IPS DF 19.7 (cell line): ENCODE measurements at regions not wholly inside any gene's neighbourhood (a gene's known extent, or its start where the extent isn't known, plus 50 kb on each side); places are given as distances from the start of the nearest gene placed in this dataset.

Experiments
- DNase-seq: peaks from one replicate; pipeline ENCODE4 v3.0.0-alpha.2; 2013; ENCODE audit warnings: low read depth, low spot score

DNA sequence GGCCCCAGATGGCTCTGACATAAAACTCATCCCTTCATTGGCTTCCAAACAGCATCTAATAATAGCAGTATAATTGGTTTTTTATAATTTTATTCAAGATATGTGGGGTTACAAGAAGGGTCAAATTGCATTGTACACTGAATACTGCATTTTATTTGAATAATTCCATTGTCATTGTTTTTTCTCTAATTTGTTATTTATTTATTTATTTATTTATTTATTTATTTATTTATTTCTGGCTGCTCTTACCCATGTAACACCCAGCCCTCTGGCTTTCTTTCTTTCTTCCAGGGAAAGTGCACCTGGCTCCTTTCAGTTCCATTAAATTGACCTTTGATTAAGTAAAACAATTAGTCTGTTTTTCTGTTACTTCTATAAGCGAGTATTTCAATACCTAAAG is 210.1 kb downstream of the CDH9 start:
- DNase-seq = no peak

DNA sequence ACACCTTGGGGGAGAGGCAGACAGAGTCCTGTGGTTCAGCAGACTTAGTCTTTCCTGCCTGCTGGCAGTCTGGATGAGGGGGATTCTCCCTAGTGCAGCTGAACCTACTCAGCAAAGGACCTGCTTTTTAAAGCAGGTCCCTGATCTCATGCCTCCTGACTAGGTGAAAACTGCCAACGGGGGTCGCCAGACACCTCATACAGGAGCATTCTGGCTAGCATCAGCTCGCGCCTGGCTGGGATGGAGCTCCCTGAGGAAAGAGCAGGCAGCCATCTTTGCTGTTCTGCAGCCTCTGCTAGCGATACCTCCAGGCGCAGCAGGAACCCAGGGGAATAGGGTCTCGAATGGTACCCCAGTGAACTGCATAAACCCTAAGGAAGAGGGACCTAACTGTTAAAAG is 225.2 kb downstream of the CDH9 start:
- DNase-seq = no peak

DNA sequence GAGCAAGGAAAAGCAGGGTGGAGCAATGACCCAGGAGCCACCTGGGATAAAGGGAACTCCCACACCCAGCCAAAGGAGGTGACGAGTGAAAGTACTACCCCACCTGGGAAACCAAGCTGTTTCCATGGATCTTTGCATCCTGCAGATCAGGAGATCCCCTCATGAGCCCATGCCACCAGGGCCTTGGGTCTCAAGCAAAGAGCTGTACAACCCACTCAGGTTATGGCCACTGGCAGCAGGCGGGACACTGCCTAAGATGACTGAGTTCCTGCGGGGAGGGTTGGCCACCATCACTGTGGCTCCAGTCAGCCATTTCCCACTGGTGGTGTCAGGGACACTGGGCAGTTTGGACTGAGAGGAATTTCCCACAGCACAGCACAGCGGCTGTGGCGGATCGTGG is 225.7 kb downstream of the CDH9 start:
- DNase-seq = no peak

DNA sequence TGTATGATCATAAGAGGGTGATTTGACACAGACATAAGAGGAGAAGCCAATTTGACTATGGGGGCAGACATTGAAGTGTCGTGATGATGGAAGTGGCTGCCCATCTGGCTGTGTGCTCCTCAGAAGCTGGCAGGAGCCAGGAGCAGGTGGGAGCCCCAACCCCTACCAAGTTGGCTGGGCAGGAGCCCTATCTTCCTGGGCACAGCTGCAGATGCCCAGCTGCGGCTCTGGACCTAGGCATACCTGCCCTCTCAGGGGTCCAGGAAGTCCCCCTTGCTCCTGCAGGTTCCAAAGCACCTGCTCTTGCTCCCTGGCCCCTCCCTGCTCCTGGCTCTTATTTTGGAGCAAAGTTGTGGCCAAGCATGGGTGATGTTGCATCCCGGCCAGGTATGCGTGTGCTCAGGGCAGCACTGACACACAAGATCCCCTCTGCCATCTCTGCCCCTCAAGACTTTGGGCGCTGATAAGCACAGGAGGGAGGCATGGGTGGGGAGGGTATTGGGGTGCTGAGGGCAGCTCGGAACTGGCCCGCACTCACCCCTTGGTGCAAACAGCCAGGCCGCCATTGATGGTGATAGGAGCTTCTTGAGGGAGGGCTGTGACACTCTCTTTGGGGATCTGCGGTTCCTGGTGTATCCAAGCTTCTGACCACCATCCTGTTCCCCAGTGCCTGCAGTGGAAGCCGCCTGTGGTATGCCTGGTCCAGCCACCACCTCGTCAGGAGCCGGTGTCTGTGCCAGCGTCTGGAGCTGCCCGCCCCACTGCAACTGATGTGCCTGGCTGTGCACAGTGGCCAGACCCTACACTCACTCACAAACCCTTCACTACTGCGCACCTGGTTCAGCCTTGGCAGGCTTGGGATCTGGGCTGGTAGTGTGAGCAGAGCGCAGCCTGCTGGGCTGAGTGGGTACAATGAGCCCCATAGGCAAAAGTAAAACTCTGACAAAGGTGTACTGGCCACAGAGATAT is 230.9 kb downstream of the CDH9 start:
- no peak for DNase-seq

DNA sequence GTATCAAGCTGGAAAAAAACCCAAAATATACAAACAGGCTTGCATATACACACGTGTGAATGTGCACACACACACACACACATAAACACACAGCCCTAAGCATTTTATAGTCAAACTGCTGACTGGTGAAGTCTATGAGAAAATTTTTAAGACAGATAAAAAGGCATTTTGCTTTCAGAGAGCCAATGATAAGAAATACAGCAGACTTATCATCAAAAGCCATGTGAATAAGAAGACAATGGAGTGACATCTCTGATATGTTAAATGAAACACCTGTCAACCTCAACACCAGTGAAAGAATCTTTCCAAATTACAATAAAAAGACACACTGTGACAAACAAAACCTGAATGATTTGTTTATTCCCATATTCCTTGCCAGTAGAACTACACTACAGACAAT is 233.3 kb downstream of the CDH9 start:
- DNase-seq = no peak

DNA sequence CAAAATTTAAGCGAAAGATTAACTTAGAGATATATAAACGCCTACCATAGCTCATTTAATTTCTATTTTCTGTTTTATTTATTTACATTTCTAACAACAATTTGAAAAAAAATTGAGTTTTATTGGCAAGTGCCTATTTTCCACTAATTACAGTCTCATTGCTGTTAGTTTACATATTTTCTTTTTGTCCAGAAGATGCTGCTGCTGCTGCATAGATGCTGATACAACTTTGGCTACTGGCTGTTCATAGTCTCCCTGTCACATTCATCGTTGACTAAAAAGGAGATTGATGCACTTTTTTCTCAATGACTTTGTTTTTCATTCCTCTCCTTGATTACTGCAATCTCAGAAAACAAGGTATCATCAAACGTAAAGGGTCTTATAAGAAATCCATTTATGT is 235.4 kb downstream of the CDH9 start:
- DNase-seq = no peak

DNA sequence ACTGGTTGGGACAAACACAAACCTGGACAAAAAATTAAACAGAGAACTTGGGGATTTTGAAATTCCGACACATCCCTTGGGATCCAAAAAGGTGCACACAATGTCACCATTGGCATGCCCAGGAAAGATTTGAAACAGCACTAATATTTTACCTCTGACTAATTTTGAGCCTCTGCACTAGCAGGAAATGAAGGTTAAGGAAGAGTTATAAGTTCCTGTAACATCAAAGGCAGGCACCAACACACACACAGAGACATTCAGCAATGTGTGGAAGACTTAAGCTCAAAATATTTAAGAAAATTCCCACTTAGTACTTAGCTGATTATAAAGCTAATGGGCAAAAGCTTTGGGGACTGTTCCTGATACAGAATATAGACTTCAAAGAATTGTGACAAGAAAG is 247.0 kb downstream of the CDH9 start:
- no peak for DNase-seq

DNA sequence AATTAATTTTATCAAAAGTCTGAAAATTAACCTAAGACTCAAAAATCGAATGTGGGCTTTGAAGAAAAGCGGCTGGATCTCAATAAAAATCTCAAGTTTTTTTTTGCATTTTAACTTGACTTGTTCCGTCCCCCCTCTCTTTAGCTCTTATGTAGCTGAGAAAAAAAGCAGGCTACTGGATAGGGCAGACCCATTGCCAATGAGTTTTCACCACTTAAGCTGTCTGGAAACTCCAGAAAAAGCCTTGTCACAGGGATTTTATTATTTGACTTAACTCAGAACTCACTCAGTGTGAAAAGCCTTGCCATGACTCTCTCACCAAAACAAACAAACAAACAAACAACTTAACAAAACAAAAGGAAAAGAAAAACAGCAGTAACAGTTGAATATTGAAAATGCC is 247.4 kb downstream of the CDH9 start:
- DNase-seq = no peak

DNA sequence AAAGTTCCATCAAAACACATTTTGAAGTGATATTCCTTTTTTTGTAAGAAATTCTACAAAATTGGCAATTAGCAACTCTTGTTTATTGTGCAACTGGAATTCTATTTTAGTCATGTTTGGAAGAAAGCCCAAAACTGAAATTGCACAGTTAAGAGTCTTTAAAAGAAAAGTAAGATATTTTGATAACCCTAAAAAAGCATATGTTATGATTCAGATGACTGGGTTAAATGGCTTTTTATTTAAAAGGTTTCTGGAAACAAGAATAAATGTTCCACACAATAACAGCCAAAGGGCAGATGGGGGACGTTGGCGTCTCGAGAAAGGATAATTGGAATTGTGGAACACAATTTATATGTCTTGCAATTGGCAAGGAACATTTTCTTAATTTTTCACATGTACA is 275.2 kb downstream of the CDH9 start:
- DNase-seq = no peak

DNA sequence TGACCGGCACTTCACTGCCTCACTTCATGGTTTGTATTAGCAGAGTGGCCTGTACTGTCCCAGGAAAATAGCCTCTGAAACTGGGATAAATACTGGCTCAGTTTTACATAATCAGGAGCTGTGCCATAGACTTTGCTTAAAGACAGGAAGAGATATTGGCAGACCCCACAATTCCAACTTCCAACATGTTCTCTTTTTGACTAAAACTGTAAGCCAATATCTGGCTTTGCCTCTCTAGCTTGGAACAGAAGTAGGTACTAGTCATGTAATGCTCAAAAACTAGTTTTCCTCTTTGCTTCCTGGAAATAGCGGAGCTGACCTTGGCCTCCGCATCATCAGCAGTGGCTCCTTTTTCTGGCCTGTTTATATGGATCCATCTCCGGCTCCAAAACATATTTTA is 276.9 kb downstream of the CDH9 start:
- no peak for DNase-seq

DNA sequence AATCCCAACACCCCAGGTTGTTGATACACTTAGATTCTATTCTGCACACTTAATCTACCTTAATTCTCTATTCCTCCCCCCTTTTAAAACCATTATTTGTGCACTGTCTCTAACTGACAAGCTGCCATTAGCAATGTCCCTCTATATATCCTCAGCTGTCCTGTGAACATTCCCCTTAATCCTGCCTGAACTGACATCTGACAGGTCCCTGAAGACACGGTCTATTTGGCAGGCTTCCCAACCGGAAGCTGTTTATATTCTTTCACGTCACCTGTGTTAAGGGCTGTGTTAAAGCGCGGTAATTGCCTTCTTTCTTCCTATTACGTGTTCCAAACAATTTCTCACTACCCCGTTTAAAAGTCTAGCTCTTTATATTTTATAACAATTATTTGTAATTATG is 277.3 kb downstream of the CDH9 start:
- no peak for DNase-seq

DNA sequence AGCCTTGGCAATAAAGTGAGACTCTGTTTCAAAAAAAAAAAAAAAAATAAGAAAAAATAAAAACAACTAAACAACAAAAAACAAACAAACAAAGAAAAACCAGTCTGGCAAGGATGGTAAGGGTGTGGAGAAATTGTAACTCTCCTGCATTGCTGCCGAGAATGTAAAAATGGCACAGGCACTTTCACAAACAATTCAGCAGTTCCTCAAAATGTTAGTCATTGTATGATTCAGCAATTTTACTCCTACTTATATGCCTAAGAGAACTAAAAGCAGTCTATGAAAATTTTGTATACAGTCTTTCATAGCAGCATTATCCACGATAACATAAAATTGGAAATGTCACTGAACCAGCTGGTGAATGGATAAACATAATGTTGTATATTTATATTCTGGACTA is 280.4 kb downstream of the CDH9 start:
- no peak for DNase-seq

DNA sequence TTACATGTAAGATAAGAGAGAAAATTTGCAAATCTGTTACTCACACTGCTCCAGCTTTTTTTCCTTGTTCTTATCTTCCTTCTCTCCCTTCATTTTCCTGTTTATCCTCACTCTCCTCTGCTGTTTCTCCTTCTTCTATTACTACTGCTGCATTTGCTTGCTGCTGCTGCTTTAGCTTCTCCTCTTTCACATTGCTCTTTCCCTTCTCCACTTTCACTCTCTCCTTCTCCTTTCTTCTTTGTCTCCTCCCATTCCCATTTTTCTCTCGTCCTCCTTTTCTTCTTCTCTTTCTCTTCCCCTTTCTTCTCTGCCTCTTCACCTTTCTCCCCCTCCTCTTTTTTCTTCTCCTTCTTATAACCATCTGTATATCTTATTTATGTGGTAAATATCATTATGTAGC is 288.6 kb downstream of the CDH9 start:
- no peak for DNase-seq

DNA sequence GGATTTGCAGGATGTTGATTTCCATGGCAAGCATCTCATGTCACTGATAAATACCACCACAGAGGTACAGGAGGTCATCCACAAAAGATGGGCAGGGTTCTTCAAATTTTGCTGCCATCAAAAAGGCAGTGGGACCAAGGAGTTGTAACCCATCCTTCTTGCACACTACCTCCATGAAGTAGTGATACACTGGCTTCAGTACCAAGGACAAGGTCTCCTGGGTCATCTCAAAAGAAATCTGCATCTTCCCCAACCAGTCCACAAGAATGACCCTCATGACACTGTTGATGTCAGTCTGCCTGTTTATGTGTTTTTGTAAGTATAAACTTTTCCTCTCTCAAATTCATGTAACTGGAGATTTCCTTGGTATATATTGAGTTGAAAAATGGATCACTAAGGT is 298.2 kb downstream of the CDH9 start:
- no peak for DNase-seq

DNA sequence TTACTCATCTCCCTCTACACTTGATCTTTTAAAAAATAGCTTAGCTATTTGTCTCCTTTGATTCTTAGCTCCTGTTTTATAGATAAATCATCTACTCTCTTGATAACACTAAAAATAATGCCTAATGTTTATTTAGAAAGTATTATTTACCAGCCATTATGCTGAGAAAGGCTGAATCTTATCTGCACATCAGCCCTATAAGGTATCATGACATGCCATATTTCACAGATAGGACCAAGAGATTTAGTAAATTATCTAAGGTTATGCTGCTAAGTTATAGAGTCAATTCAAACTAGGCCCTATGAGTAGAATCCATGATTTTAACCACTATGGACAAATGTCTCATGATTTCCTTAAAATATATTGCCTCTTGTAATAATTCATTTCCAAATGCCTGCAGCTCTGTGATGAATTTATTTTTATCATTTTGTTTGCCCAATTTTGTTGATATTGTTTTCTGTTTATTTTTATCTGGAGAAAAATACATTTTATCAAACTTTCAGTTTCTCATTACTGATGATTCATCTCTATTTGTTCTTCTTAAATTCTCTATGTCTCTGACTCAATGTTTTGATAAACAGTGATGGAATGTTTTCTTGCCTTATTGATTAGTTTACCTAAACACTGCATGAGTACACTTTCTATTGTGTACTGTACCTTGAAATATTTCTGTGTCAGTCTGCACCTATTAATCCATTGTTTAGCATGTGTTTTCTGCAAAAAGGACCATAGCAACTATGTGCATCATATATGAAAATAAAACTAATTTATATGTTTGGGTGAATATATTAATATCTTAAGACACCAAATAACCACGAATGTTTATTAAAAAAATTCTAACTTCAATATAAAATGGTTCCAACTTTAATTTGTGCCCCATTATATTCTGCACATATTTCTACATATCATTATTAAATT is 300.8 kb downstream of the CDH9 start:
- no peak for DNase-seq

DNA sequence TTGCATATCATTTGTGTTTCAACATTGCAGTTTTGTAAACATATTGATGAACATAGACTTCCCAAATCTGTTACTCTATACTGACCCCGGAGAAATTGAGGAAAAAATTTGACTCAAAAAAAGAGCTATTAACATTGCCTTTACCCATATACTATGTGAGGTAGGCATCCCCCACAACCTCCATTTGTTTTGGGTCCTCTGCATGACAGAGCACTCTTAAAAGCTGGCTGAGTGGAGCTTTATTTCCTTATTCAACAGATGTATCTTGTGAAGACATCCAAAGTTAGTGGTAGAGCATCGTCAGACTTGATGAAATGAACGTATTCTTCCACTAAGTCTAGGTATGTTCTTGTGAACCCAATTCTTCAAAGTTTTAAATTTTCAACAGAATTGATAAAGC is 310.5 kb downstream of the CDH9 start:
- no peak for DNase-seq

DNA sequence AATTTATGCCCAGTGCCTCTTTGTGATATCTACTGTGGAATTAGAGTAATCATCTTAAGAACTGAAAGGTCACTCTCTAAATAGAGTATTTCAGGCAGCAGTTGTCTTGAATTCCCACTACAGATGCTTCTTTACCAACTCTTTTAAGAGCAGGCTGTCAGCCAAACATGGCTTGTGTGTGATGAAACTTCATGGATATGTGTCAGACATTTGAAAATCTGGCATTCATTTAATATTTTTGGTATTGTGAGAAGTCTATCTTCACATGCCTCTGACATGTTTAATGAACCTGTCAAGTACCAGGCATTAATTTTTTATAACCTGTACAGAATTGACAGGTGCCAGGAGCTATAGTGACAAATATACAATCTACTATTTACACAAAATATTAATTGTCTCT is 318.6 kb downstream of the CDH9 start:
- DNase-seq = no peak

DNA sequence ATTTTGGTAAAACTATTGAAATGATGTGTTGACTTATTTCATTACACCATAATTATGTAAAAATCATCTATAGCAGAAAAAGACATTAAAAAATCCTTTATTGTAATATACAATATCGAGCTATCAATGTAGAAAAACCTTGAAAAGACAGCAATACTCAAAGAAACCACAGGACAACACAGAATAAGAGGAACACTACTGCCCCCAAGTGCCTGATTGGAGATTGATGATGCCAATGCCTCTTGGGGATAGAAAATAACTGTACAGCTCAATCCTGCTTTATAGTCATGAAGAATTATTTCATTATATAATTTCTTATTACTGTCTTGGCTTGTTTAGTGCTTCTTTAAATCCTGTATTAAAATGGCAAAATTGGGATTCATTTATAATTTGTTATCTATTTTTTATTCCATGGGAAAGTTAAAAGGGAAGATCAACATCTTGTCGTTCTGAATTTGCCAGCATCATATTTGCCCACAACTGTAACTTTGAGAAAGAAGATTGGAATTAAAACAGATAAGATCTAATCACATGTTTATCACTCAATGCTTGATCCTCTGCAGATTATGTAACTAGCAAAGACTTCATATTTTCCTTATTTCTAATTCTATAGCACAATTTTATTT is 337.5 kb downstream of the CDH9 start:
- no peak for DNase-seq

DNA sequence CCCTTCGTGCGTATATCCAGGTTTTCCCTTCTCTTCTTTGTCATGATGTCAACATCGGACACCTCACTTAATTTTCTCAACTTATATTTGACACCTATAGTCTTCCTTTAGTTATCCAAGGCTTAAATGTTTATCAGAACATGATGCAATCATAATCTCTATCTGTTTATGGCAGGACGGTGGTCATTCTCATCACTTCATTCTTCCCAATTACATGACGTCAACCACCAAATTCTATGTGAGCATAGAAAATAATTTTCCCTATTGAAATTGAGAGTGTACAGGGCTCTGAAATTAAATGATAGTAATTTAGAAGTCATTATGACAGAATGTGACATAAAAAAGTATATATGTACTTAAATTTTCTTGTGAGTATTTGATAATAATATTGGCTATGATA is 345.4 kb downstream of the CDH9 start:
- no peak for DNase-seq

DNA sequence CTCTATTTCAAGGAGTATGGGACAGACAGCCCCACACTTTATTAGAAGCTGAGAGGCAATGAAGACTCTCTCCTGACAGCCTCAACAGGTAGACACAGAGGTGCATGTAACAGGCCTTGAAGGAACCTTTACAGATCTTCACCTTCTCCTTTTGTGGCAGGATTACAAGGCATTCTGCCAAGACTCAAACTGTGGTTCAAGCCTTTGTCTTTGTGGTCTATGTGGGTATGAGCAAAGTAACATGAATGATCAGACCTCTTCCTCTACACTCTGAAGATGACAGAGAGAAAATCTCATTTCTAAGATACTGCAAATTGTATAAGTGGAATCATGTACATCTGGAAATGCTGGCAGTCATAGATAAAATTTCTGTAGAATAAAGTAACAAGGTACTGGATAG is 346.9 kb downstream of the CDH9 start:
- no peak for DNase-seq

DNA sequence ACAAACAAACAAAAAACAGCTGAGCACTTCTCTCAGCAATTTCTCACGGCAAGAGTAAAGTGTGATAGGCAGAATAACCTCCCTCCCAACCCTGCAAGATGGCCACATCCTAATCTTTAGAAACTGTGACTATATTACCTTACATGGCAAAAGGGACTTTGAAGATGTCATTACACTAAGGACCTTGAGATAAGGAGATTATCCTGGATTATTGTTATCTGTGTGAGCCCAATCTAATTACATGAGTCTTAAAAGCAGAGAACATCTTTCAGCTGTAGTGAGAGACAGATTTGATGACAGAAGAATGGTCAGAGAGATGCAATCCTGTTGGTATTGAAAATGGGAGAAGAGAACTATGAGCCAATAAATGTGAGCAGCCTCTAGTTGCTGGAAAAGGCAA is 347.9 kb downstream of the CDH9 start:
- DNase-seq = no peak

DNA sequence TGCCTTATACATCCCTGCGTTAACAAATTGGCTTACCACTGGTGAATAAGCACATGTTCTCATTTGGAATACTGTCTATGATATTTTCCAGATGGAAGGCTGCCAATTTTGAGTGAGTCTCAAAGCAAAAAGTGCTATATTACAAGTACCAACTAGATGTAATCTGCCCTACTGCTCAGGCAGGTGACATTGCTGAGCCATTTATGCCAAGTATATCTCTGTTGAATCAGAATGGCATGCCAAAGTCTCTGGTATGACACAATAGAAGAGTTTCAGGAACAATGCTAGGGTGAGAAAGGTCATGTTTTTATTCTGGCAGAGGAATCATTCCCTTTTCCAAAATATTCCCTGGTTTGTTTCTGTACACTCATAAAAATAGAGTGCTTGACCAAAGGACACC is 356.5 kb downstream of the CDH9 start:
- no peak for DNase-seq
